GM23338 (cell line): ENCODE measurements at regions not wholly inside any gene's neighbourhood (a gene's known extent, or its start where the extent isn't known, plus 50 kb on each side); places are given as distances from the start of the nearest gene placed in this dataset.

Source experiments
- ATAC-seq: fragments of 200-7000 bp; cut with Tn5 transposase; 3 replicates; pipeline ENCODE4 v1.9.1; 2020
- DNase-seq: peaks from one replicate; pipeline ENCODE4 v3.0.0-alpha.2; 2015; ENCODE audit warnings: low spot score
- H2AFZ ChIP-seq: fragments of 200-600 bp; sonication (generic); 2 replicates; pipeline ENCODE4 v1.8.0; 2016; ENCODE audit warnings: antibody characterized with exemption, mild to moderate bottlenecking, moderate library complexity
- H3F3A ChIP-seq: fragments of 200-600 bp; sonication (generic); replicated peaks from 2 replicates; pipeline ENCODE4 v1.8.0; 2017; ENCODE audit warnings: antibody characterized with exemption, mixed run types, low read depth
- H3K27ac ChIP-seq: fragments of 200-600 bp; sonication (generic); 2 replicates; pipeline ENCODE4 v1.6.1; 2016; ENCODE audit warnings: low read depth
- H3K27me3 ChIP-seq: fragments of 200-600 bp; sonication (generic); 2 replicates; pipeline ENCODE4 v1.8.0; 2016; ENCODE audit warnings: mild to moderate bottlenecking, mixed run types, moderate library complexity; ENCODE audit not compliant: insufficient read depth
- H3K36me3 ChIP-seq: fragments of 200-600 bp; sonication (generic); 2 replicates; pipeline ENCODE4 v1.8.0; 2016; ENCODE audit warnings: mild to moderate bottlenecking; ENCODE audit not compliant: insufficient read depth
- H3K4me1 ChIP-seq: fragments of 200-600 bp; sonication (generic); 2 replicates; pipeline ENCODE4 v1.8.0; 2016; ENCODE audit warnings: mild to moderate bottlenecking, moderate library complexity; ENCODE audit not compliant: insufficient read depth
- H3K4me2 ChIP-seq: fragments of 200-600 bp; sonication (generic); 2 replicates; pipeline ENCODE4 v1.7.1; 2017; ENCODE audit warnings: mixed run types
- H3K4me3 ChIP-seq: fragments of 200-600 bp; sonication (generic); 2 replicates; pipeline ENCODE4 v1.6.1; 2016; ENCODE audit warnings: mixed run types
- H3K79me2 ChIP-seq: fragments of 200-600 bp; sonication (generic); replicated peaks from 2 replicates; pipeline ENCODE4 v1.8.0; 2017; ENCODE audit warnings: mild to moderate bottlenecking; ENCODE audit not compliant: insufficient read depth
- H3K9me2 ChIP-seq: fragments of 200-600 bp; sonication (generic); 2 replicates; pipeline ENCODE4 v1.8.0; 2017; ENCODE audit not compliant: insufficient read depth
- H4K20me1 ChIP-seq: fragments of 200-600 bp; sonication (generic); replicated peaks from 2 replicates; pipeline ENCODE4 v1.8.0; 2017; ENCODE audit warnings: mild to moderate bottlenecking; ENCODE audit not compliant: insufficient read depth
- H3K27ac Mint-ChIP-seq: 2 replicates; pipeline ENCODE4 v1.8.0; 2020; ENCODE audit warnings: inconsistent platforms, mild to moderate bottlenecking, moderate library complexity, mixed read lengths
- H3K27me3 Mint-ChIP-seq: 3 replicates; pipeline ENCODE4 v1.8.0; 2022; ENCODE audit warnings: low read depth, mild to moderate bottlenecking, moderate library complexity, mixed read lengths, inconsistent platforms; ENCODE audit not compliant: insufficient read depth, poor library complexity
- H3K36me3 Mint-ChIP-seq: 3 replicates; pipeline ENCODE4 v1.8.0; 2021; ENCODE audit warnings: low read depth, mild to moderate bottlenecking, inconsistent platforms, moderate library complexity, mixed read lengths
- H3K4me1 Mint-ChIP-seq: 3 replicates; pipeline ENCODE4 v1.8.0; 2020; ENCODE audit warnings: mild to moderate bottlenecking, inconsistent platforms, mixed read lengths
- H3K4me3 Mint-ChIP-seq: 3 replicates; pipeline ENCODE4 v1.8.0; 2021; ENCODE audit warnings: moderate library complexity, mild to moderate bottlenecking, inconsistent platforms, mixed read lengths
- H3K9me3 Mint-ChIP-seq: 3 replicates; pipeline ENCODE4 v1.8.0; 2020; ENCODE audit warnings: moderate library complexity, mild to moderate bottlenecking, inconsistent platforms, mixed read lengths
- CREB1 ChIP-seq: fragments of 250-450 bp; sonication (Bioruptor Pico); IDR thresholded peaks from 2 replicates; pipeline ENCODE4 v1.5.0; 2020; ENCODE audit warnings: low read depth, mild to moderate bottlenecking, moderate library complexity
- EZH2 ChIP-seq: fragments of 200-600 bp; sonication (generic); IDR thresholded peaks from one replicate; pipeline ENCODE4 v1.8.0; 2017; ENCODE audit warnings: antibody characterized with exemption, mild to moderate bottlenecking, low read depth; ENCODE audit not compliant: unreplicated experiment
- EZH2phosphoT487 ChIP-seq: fragments of 200-600 bp; sonication (generic); IDR thresholded peaks from one replicate; pipeline ENCODE4 v1.8.1; 2018; ENCODE audit warnings: antibody characterized with exemption; ENCODE audit not compliant: unreplicated experiment
- JUNB ChIP-seq: IDR thresholded peaks from one replicate; pipeline ENCODE4 v1.6.1; 2016; ENCODE audit warnings: antibody characterized with exemption; ENCODE audit not compliant: unreplicated experiment
- NANOG ChIP-seq: IDR thresholded peaks from 2 replicates; pipeline ENCODE4 v1.6.1; 2016; ENCODE audit warnings: antibody characterized with exemption, borderline replicate concordance
- POLR2AphosphoS5 ChIP-seq: IDR thresholded peaks from 2 replicates; pipeline ENCODE4 v1.6.1; 2016; ENCODE audit warnings: antibody characterized with exemption, low read depth
- STAT1 ChIP-seq: IDR thresholded peaks from one replicate; pipeline ENCODE4 v1.6.1; 2016; ENCODE audit warnings: antibody characterized with exemption; ENCODE audit not compliant: unreplicated experiment
- ZNF114 ChIP-seq: fragments of 250-450 bp; sonication (Bioruptor Pico); IDR thresholded peaks from 2 replicates; pipeline ENCODE4 v1.5.0; 2020; ENCODE audit warnings: mild to moderate bottlenecking, moderate library complexity
- ZNF331 ChIP-seq: fragments of 250-450 bp; sonication (Bioruptor Pico); IDR thresholded peaks from 2 replicates; pipeline ENCODE4 v1.5.0; 2020; ENCODE audit warnings: low read depth, mild to moderate bottlenecking, moderate library complexity
- TF ChIP-seq, protein P1 (sequence below): fragments of 250-450 bp; sonication (Bioruptor Pico); IDR thresholded peaks from 2 replicates; pipeline ENCODE4 v1.5.0; 2020; ENCODE audit warnings: mild to moderate bottlenecking, moderate library complexity
- TF ChIP-seq, protein P2 (sequence below): IDR thresholded peaks from 2 replicates; pipeline ENCODE4 v1.6.1; 2016; ENCODE audit warnings: antibody characterized with exemption
- TF ChIP-seq, protein P3 (sequence below): IDR thresholded peaks from one replicate; pipeline ENCODE4 v1.6.1; 2018; ENCODE audit warnings: antibody characterized with exemption; ENCODE audit not compliant: unreplicated experiment
- TF ChIP-seq, protein P4 (sequence below), 2 experiments: fragments of 200-600 bp in 1 of 2; sonication (generic) in 1 of 2; conservative IDR thresholded peaks; 2 replicates each; pipeline versions ENCODE4 v1.5.1 to v1.6.1; 2016 to 2017; ENCODE audit warnings: antibody characterized with exemption in 2 of 2, low read depth in 2 of 2, mild to moderate bottlenecking in 2 of 2, moderate library complexity in 1 of 2

DNA sequence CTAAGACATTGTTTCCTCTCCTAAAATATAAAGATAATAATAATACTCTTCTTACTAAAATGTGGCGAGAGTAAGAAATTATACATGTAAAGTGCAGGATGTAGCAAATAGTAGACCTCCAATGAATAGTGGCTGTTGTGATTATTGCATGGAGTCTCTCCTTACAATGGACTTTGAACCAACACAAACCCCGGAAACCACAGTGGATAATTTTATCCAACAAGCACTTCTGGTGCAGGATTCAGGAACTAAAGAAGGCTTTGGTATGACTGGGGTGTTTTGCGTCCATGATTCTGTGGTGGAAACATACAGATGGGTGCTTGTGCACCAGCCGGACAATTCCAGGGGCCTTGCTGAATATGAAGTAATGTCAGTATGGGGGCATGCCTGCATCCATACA, 146.4 kb upstream of the UBASH3B start:
- no peaks in the 10 kb centered on the region for H3K36me3 Mint-ChIP-seq
- H3K4me2 ChIP-seq = no peak overlapping the region
- H3K4me1 ChIP-seq = no peaks in the 10 kb centered on the region
- H3K4me3 ChIP-seq = no peak overlapping the region
- TF ChIP-seq EZH2phosphoT487 = no peak
- TF ChIP-seq, protein P1, sequence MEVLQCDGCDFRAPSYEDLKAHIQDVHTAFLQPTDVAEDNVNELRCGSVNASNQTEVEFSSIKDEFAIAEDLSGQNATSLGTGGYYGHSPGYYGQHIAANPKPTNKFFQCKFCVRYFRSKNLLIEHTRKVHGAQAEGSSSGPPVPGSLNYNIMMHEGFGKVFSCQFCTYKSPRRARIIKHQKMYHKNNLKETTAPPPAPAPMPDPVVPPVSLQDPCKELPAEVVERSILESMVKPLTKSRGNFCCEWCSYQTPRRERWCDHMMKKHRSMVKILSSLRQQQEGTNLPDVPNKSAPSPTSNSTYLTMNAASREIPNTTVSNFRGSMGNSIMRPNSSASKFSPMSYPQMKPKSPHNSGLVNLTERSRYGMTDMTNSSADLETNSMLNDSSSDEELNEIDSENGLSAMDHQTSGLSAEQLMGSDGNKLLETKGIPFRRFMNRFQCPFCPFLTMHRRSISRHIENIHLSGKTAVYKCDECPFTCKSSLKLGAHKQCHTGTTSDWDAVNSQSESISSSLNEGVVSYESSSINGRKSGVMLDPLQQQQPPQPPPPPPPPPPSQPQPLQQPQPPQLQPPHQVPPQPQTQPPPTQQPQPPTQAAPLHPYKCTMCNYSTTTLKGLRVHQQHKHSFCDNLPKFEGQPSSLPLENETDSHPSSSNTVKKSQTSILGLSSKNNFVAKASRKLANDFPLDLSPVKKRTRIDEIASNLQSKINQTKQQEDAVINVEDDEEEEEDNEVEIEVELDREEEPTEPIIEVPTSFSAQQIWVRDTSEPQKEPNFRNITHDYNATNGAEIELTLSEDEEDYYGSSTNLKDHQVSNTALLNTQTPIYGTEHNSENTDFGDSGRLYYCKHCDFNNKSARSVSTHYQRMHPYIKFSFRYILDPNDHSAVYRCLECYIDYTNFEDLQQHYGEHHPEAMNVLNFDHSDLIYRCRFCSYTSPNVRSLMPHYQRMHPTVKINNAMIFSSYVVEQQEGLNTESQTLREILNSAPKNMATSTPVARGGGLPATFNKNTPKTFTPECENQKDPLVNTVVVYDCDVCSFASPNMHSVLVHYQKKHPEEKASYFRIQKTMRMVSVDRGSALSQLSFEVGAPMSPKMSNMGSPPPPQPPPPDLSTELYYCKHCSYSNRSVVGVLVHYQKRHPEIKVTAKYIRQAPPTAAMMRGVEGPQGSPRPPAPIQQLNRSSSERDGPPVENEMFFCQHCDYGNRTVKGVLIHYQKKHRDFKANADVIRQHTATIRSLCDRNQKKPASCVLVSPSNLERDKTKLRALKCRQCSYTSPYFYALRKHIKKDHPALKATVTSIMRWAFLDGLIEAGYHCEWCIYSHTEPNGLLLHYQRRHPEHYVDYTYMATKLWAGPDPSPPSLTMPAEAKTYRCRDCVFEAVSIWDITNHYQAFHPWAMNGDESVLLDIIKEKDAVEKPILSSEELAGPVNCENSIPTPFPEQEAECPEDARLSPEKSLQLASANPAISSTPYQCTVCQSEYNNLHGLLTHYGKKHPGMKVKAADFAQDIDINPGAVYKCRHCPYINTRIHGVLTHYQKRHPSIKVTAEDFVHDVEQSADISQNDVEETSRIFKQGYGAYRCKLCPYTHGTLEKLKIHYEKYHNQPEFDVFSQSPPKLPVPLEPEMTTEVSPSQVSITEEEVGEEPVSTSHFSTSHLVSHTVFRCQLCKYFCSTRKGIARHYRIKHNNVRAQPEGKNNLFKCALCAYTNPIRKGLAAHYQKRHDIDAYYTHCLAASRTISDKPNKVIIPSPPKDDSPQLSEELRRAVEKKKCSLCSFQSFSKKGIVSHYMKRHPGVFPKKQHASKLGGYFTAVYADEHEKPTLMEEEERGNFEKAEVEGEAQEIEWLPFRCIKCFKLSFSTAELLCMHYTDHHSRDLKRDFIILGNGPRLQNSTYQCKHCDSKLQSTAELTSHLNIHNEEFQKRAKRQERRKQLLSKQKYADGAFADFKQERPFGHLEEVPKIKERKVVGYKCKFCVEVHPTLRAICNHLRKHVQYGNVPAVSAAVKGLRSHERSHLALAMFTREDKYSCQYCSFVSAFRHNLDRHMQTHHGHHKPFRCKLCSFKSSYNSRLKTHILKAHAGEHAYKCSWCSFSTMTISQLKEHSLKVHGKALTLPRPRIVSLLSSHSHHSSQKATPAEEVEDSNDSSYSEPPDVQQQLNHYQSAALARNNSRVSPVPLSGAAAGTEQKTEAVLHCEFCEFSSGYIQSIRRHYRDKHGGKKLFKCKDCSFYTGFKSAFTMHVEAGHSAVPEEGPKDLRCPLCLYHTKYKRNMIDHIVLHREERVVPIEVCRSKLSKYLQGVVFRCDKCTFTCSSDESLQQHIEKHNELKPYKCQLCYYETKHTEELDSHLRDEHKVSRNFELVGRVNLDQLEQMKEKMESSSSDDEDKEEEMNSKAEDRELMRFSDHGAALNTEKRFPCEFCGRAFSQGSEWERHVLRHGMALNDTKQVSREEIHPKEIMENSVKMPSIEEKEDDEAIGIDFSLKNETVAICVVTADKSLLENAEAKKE = no peak
- no peak for TF ChIP-seq ZNF331 (CRISPR knock-in tag)
- TF ChIP-seq, protein P2, sequence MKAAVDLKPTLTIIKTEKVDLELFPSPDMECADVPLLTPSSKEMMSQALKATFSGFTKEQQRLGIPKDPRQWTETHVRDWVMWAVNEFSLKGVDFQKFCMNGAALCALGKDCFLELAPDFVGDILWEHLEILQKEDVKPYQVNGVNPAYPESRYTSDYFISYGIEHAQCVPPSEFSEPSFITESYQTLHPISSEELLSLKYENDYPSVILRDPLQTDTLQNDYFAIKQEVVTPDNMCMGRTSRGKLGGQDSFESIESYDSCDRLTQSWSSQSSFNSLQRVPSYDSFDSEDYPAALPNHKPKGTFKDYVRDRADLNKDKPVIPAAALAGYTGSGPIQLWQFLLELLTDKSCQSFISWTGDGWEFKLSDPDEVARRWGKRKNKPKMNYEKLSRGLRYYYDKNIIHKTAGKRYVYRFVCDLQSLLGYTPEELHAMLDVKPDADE = no peak
- TF ChIP-seq, protein P3, sequence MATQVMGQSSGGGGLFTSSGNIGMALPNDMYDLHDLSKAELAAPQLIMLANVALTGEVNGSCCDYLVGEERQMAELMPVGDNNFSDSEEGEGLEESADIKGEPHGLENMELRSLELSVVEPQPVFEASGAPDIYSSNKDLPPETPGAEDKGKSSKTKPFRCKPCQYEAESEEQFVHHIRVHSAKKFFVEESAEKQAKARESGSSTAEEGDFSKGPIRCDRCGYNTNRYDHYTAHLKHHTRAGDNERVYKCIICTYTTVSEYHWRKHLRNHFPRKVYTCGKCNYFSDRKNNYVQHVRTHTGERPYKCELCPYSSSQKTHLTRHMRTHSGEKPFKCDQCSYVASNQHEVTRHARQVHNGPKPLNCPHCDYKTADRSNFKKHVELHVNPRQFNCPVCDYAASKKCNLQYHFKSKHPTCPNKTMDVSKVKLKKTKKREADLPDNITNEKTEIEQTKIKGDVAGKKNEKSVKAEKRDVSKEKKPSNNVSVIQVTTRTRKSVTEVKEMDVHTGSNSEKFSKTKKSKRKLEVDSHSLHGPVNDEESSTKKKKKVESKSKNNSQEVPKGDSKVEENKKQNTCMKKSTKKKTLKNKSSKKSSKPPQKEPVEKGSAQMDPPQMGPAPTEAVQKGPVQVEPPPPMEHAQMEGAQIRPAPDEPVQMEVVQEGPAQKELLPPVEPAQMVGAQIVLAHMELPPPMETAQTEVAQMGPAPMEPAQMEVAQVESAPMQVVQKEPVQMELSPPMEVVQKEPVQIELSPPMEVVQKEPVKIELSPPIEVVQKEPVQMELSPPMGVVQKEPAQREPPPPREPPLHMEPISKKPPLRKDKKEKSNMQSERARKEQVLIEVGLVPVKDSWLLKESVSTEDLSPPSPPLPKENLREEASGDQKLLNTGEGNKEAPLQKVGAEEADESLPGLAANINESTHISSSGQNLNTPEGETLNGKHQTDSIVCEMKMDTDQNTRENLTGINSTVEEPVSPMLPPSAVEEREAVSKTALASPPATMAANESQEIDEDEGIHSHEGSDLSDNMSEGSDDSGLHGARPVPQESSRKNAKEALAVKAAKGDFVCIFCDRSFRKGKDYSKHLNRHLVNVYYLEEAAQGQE = no peak
- TF ChIP-seq EZH2 = no peak
- no peak for TF ChIP-seq ZNF114
- TF ChIP-seq, protein P4, sequence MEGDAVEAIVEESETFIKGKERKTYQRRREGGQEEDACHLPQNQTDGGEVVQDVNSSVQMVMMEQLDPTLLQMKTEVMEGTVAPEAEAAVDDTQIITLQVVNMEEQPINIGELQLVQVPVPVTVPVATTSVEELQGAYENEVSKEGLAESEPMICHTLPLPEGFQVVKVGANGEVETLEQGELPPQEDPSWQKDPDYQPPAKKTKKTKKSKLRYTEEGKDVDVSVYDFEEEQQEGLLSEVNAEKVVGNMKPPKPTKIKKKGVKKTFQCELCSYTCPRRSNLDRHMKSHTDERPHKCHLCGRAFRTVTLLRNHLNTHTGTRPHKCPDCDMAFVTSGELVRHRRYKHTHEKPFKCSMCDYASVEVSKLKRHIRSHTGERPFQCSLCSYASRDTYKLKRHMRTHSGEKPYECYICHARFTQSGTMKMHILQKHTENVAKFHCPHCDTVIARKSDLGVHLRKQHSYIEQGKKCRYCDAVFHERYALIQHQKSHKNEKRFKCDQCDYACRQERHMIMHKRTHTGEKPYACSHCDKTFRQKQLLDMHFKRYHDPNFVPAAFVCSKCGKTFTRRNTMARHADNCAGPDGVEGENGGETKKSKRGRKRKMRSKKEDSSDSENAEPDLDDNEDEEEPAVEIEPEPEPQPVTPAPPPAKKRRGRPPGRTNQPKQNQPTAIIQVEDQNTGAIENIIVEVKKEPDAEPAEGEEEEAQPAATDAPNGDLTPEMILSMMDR (conservative IDR thresholded peaks at IDR 0.05; ENCODE audit: low read depth in 2 of 2) = no peak
- no peak for TF ChIP-seq NANOG
- no peak for TF ChIP-seq CREB1 (CRISPR knock-in tag)
- TF ChIP-seq JUNB = no peak
- no peak for TF ChIP-seq POLR2AphosphoS5
- TF ChIP-seq STAT1 = no peak
- H3K36me3 ChIP-seq = no peaks in the 10 kb centered on the region
- no peak overlapping the region for H2AFZ ChIP-seq
- H3K4me1 Mint-ChIP-seq = peaks cover 6% of the 10 kb centered on the region; the same call in 2 of the 3 replicates
- no peak overlapping the region for H3K27ac Mint-ChIP-seq
- H3K27ac ChIP-seq = no peak overlapping the region
- H3K9me3 Mint-ChIP-seq = no peaks in the 10 kb centered on the region
- peaks cover 1% of the 10 kb centered on the region for H3K27me3 Mint-ChIP-seq
- H4K20me1 ChIP-seq = no peaks in the 10 kb centered on the region
- ATAC-seq = no peak
- no peaks in the 10 kb centered on the region for H3K79me2 ChIP-seq
- H3F3A ChIP-seq = no peaks in the 10 kb centered on the region
- no peak overlapping the region for H3K4me3 Mint-ChIP-seq
- no peaks in the 10 kb centered on the region for H3K27me3 ChIP-seq
- no peaks in the 10 kb centered on the region for H3K9me2 ChIP-seq
- no peak for DNase-seq
